SK-N-SH (cell line): ENCODE measurements at regions not wholly inside any gene's neighbourhood (a gene's known extent, or its start where the extent isn't known, plus 50 kb on each side); places are given as distances from the start of the nearest gene placed in this dataset.

ENCODE experiments used
- CTCF ChIA-PET: fragments of 300-600, 350-600 bp; formaldehyde crosslinking; extraction: SDS; loops from one replicate; lab custom pipeline; 2021; lab: Yijun Ruan, JAX
- POLR2A ChIA-PET: fragments of 350-600 bp; sonication (Branson Sonifier 250); formaldehyde crosslinking; extraction: SDS; loops from one replicate; lab custom pipeline; 2020; ENCODE audit warnings: antibody characterized with exemption, inconsistent platforms; lab: Yijun Ruan, JAX
- DNase-seq: peaks from one replicate; pipeline ENCODE4 v3.0.0; 2012
- H2AFZ ChIP-seq: fragments of 200-600 bp; sonication (generic); 2 replicates; pipeline ENCODE4 v1.8.1; 2016; ENCODE audit warnings: antibody characterized with exemption, mild to moderate bottlenecking, low read depth
- H3F3A ChIP-seq: fragments of 200-600 bp; sonication (generic); replicated peaks from 2 replicates; pipeline ENCODE3; 2016; ENCODE audit warnings: antibody characterized with exemption, mild to moderate bottlenecking; ENCODE audit not compliant: insufficient read depth
- H3K27ac ChIP-seq, 2 experiments: fragments of 200-500 bp in 1 of 2; fragments of 200-600 bp in 1 of 2; sonication (Bioruptor generic) in 1 of 2; sonication (generic), shearing (Covaris generic) in 1 of 2; 2 replicates each; pipeline versions ENCODE4 v1.5.1 to v1.6.1; 2014 to 2016; ENCODE audit warnings: low read depth in 2 of 2, inconsistent platforms in 1 of 2, low read length in 1 of 2, mild to moderate bottlenecking in 1 of 2, mixed read lengths in 1 of 2
- H3K27me3 ChIP-seq: fragments of 200-600 bp; sonication (generic), shearing (Covaris generic); 2 replicates; pipeline ENCODE4 v1.6.1; 2016; ENCODE audit warnings: mixed run types; ENCODE audit not compliant: insufficient read depth
- H3K36me3 ChIP-seq, 2 experiments: fragments of 200-500 bp in 1 of 2; fragments of 200-600 bp in 1 of 2; sonication (Bioruptor generic) in 1 of 2; sonication (generic) in 1 of 2; replicated peaks in 1 of 2; 2 replicates each; pipeline versions ENCODE3 to v1.5.1; 2014 to 2016; ENCODE audit warnings: low read length in 1 of 2, mild to moderate bottlenecking in 1 of 2; ENCODE audit not compliant: insufficient read depth in 2 of 2, control insufficient read depth in 1 of 2
- H3K4me1 ChIP-seq, 2 experiments: fragments of 200-500 bp in 1 of 2; fragments of 200-600 bp in 1 of 2; sonication (Bioruptor generic) in 1 of 2; sonication (generic), shearing (Covaris generic) in 1 of 2; 2 replicates each; pipeline versions ENCODE4 v1.5.1 to v1.6.1; 2014 to 2016; ENCODE audit warnings: low read depth in 1 of 2, low read length in 1 of 2, mixed run types in 1 of 2; ENCODE audit not compliant: insufficient read depth in 2 of 2, control insufficient read depth in 1 of 2
- H3K4me2 ChIP-seq: fragments of 200-600 bp; sonication (generic), shearing (Covaris generic); 2 replicates; pipeline ENCODE4 v1.6.1; 2017; ENCODE audit warnings: mixed run types
- H3K4me3 ChIP-seq, 2 experiments: fragments of 200-500 bp in 1 of 2; fragments of 200-600 bp in 1 of 2; sonication (Bioruptor generic) in 1 of 2; sonication (generic), shearing (Covaris generic) in 1 of 2; 2 replicates each; pipeline versions ENCODE4 v1.5.1 to v1.8.1; 2014 to 2016; ENCODE audit warnings: low read depth in 2 of 2, inconsistent platforms in 1 of 2, low read length in 1 of 2, mild to moderate bottlenecking in 1 of 2, mixed read lengths in 1 of 2, moderate library complexity in 1 of 2
- H3K79me2 ChIP-seq: fragments of 200-600 bp; sonication (generic); 2 replicates; pipeline ENCODE4 v1.8.1; 2017; ENCODE audit warnings: mild to moderate bottlenecking; ENCODE audit not compliant: insufficient read depth
- H3K9ac ChIP-seq: fragments of 200-600 bp; sonication (generic); 2 replicates; pipeline ENCODE4 v1.6.1; 2017; ENCODE audit warnings: mixed run types
- H3K9me2 ChIP-seq: fragments of 200-600 bp; sonication (generic); 2 replicates; pipeline ENCODE4 v1.6.1; 2017; ENCODE audit warnings: mixed run types
- H3K9me3 ChIP-seq: fragments of 200-600 bp; sonication (generic); 2 replicates; pipeline ENCODE4 v1.6.1; 2017; ENCODE audit warnings: mixed run types, mild to moderate bottlenecking, moderate library complexity
- H4K20me1 ChIP-seq: fragments of 200-600 bp; sonication (generic); 2 replicates; pipeline ENCODE4 v1.6.1; 2017; ENCODE audit warnings: mild to moderate bottlenecking, mixed run types; ENCODE audit not compliant: insufficient read depth
- CHD2 ChIP-seq: fragments of 150-350 bp; IDR thresholded peaks from 2 replicates; pipeline ENCODE4 v1.6.1; 2018; ENCODE audit warnings: low read length; ENCODE audit not compliant: partially characterized antibody
- CTCF ChIP-seq: fragments of 200-600 bp; sonication (generic); IDR thresholded peaks from 2 replicates; pipeline ENCODE4 v1.6.1; 2017; ENCODE audit warnings: antibody characterized with exemption, mild to moderate bottlenecking, moderate library complexity
- EP300 ChIP-seq, 2 experiments: IDR thresholded peaks; 2 replicates each; pipeline versions ENCODE4 v1.4.0 to v1.6.1; 2012; ENCODE audit warnings: borderline replicate concordance in 1 of 2, low read depth in 1 of 2, low read length in 1 of 2
- EZH2phosphoT487 ChIP-seq: fragments of 200-600 bp; sonication (generic); IDR thresholded peaks from 2 replicates; pipeline ENCODE4 v1.6.1; 2017; ENCODE audit warnings: low read depth, mixed run types, mild to moderate bottlenecking, antibody characterized with exemption, moderate library complexity, borderline replicate concordance
- FOSL2 ChIP-seq: IDR thresholded peaks from 2 replicates; pipeline ENCODE4 v1.4.0; 2012; ENCODE audit warnings: low read depth, mild to moderate bottlenecking, moderate library complexity, borderline replicate concordance
- FOXJ3 ChIP-seq: sonication (generic); formaldehyde crosslinking; IDR thresholded peaks from 2 replicates; pipeline ENCODE4 v1.5.1; 2020; ENCODE audit warnings: mild to moderate bottlenecking, missing genetic modification reagents
- FOXM1 ChIP-seq: IDR thresholded peaks from 2 replicates; pipeline ENCODE4 v1.4.0; 2012; ENCODE audit warnings: low read depth, mild to moderate bottlenecking
- GATA2 ChIP-seq: sonication (generic); formaldehyde crosslinking; IDR thresholded peaks from 2 replicates; pipeline ENCODE4 v1.5.0; 2020; ENCODE audit warnings: mild to moderate bottlenecking, missing genetic modification reagents
- IRF3 ChIP-seq: fragments of 150-350 bp; IDR thresholded peaks from 2 replicates; pipeline ENCODE4 v1.6.1; 2016; ENCODE audit warnings: mild to moderate bottlenecking, low read depth, low read length
- MXI1 ChIP-seq: IDR thresholded peaks from 2 replicates; pipeline ENCODE4 v1.6.1; 2012; ENCODE audit warnings: mild to moderate bottlenecking, low read depth, low read length, improper control_type of control experiment
- POLR2AphosphoS5 ChIP-seq: IDR thresholded peaks from 2 replicates; pipeline ENCODE4 v1.6.1; 2012; ENCODE audit warnings: low read depth, low read length
- RFX5 ChIP-seq: IDR thresholded peaks from 2 replicates; pipeline ENCODE4 v1.6.1; 2012; ENCODE audit warnings: mild to moderate bottlenecking, improper control_type of control experiment, low read length
- RXRA ChIP-seq: IDR thresholded peaks from 2 replicates; pipeline ENCODE4 v1.4.0; 2012; ENCODE audit warnings: low read depth, mild to moderate bottlenecking, borderline replicate concordance
- SIN3A ChIP-seq: IDR thresholded peaks from 2 replicates; pipeline ENCODE4 v1.6.1; 2012; ENCODE audit warnings: low read depth, mild to moderate bottlenecking, low read length, moderate library complexity, borderline replicate concordance
- TAF1 ChIP-seq: IDR thresholded peaks from 2 replicates; pipeline ENCODE4 v1.6.1; 2012; ENCODE audit warnings: low read depth, mild to moderate bottlenecking, low read length, moderate library complexity, borderline replicate concordance
- TEAD4 ChIP-seq: IDR thresholded peaks from 2 replicates; pipeline ENCODE4 v1.4.0; 2012; ENCODE audit warnings: mild to moderate bottlenecking, borderline replicate concordance; ENCODE audit not compliant: insufficient read depth
- USF2 ChIP-seq: fragments of 150-350 bp; IDR thresholded peaks from 2 replicates; pipeline ENCODE4 v1.6.1; 2017; ENCODE audit warnings: antibody characterized with exemption, low read length, low read depth, borderline replicate concordance
- WGBS: methylation state at CpG from one replicate; pipeline ENCODE4 v1.1.6; 2017; ENCODE audit warnings: low lambda C conversion rate; 5-methylcytosine and 5-hydroxymethylcytosine counted together

- Histone ChIP-seq H3K9me3 (no peaks in the 10 kb centered on the region), H3K27ac (no peak overlapping the region), H4K20me1 (no peaks in the 10 kb centered on the region), H3K4me2 (no peak overlapping the region), H3K9ac (no peak overlapping the region), H3K27me3 (no peaks in the 10 kb centered on the region), H3K79me2 (no peaks in the 10 kb centered on the region), H2AFZ (no peak overlapping the region), H3F3A (no peaks in the 10 kb centered on the region), H3K36me3 (no peaks in the 10 kb centered on the region), H3K9me2 (no peaks in the 10 kb centered on the region; the same call in 1 of the 2 replicates), H3K4me3 (no peak overlapping the region), H3K4me1 (no peaks in the 10 kb centered on the region; a peak in 1 of 4 replicates)
- DNase-seq = no peak
- ChIA-PET CTCF (interaction anchor here (1.0 kb wide), 1 partner anchor 34 kb away, joined by 3 read pairs; no protein-coding TSS in a partner anchor), POLR2A (no interaction called here)
- WGBS = 82% methylated on average over 6 of the region's 6 CpGs
- TF ChIP-seq USF2 (no peak), SIN3A (no peak), POLR2AphosphoS5 (no peak), EZH2phosphoT487 (no peak), TEAD4 (no peak), RXRA (no peak), RFX5 (no peak), MXI1 (no peak), GATA2 (no peak), IRF3 (no peak), CHD2 (no peak), FOSL2 (no peak), CTCF (no peak), EP300 (IDR thresholded peaks at IDR 0.05; ENCODE audit: borderline replicate concordance in 1 of 2, low read depth in 1 of 2, low read length in 1 of 2) (no peak), FOXM1 (no peak), FOXJ3 (CRISPR knock-in tag) (no peak), TAF1 (no peak)
Measured at GRCh38 chr9:79308012-79308411, 263.8 kb upstream of the TLE4 start.
